Stimulated activated CD8-positive, alpha-beta memory T cell treated with anti-CD3 and anti-CD28 coated beads, Interleukin-12 subunit alpha, Interleukin-12 subunit beta, amount 100 ng/mL, for 4 hours (primary cell): ENCODE measurements at regions not wholly inside any gene's neighbourhood (a gene's known extent, or its start where the extent isn't known, plus 50 kb on each side); places are given as distances from the start of the nearest gene placed in this dataset.

ENCODE experiments used
- DNase-seq: peaks from one replicate; pipeline ENCODE4 v3.0.0-alpha.2; 2020; ENCODE audit warnings: low read depth

DNA sequence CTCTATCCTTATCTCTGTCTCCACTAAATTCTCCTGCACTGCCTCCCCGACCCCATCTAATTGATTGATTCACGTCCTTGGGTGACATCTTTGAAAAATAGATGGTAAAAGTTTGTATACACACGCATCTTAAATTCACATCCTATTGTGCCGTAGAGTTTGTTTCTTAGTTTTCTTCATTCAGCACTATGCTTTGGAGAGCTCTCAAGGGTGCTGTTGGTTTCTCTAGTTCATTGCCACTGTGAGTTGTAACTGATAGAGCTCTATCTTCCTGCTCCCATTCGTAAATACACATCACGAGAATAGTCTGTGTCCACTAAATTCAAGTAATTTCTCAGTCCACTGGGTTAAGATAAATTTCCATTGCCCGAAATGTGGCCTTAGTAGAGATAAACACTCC is 1537.4 kb downstream of the AACS start:
- no peak for DNase-seq

- no peak for DNase-seq
Measured at GRCh38 chr12:126607157-126607556, 1541.9 kb downstream of the AACS start.

GRCh38 chr12:126607867-126608266 is 1542.6 kb downstream of the AACS start:
- no peak for DNase-seq

GRCh38 chr12:126608607-126609175 is 1543.5 kb downstream of the AACS start:
- DNase-seq, result no peak

DNA sequence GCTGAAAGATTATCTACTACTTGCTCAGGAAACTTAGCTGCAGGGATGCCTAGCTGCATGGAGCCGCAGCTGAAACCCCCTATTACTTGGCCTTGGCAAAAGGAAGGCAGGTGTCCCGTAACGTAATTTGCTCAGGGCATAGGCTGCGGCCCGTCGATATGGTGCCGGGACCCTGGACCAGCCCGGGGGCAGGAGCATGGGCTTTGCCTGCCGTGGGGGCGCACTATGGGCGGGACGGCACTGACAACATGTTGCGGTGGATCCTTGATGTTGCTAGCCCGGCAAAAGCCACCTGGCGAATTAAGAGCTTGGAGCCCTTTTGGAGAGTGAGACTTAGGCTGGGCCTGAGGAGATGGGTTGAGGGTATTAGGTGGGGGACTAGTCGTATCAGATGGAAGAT is 1551.2 kb downstream of the AACS start:
- DNase-seq, result no peak

DNA sequence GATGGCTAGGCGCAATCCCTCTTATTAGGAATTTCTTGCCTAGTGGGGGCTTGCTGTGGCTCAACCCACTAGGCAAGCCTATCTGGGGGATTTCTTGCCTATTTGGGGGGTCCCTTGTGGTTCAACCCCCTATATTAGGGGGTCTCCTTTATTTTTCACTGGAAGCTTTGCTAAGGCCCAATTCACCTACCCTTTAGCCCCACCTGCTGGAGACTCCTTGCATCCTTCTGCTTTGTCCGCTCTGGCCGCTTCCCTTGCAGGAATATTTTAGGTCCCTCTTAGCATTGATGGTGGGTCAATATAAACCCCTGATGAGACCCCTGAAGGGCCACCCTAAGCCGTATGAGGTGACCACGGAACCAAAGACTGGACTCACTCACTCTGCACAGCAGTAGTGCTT is 1552.1 kb downstream of the AACS start:
- DNase-seq, result no peak

DNA sequence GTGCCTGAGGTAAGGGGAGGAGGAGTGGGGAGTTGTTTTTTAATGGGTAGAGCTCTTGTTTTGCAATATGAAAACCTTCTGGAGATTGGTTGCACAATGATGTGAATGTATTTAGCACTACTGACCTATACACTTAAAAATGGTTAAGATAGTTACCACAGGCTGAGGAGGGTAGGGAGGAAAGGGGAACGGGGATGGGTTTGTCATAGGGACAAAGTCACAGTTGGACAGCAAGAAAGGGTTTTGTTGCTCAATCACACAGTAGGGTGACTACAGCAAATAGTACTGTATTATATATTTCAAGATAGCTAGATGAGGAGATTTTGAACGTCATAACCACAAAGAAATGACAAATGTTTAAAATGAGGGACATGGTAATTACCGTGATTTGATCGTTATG is 1562.4 kb downstream of the AACS start:
- no peak for DNase-seq

- no peak for DNase-seq
Measured at GRCh38 chr12:126636821-126637220, 1571.6 kb downstream of the AACS start.

DNA sequence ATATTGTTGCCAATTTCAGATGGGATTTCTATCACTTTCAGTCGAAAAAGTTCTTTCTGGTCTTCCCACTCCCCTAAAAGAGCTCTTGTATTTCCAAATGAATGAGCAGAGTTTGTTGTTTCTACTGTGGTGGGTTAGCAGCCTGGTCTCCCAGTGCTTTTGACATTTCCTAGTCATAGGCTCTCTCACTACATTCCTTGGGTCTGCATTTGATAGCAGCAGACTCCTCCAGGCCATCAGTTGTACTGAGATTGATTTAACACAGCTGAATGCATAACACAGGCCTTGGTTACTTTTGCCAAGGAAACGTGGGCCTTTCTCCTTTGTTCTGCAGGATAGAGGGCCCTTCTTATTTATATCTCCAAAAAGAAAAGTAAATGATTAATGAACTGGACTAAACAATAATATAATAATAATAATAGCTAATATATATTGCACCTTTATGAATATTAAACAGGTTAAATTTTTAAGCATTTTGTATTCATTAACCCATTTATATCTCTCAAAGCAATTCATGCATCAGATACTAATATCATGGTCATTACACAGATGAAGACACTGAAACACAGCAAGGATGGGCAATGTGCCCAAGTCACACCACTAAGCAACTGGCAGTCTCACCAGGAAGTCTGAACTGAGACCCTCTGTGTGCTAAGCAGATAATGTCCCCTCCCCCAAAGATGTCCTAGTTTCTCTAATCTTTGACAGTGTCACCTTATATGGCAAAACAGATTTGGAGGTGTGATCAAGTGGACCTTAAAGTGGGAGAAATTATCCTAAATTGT is 1579.2 kb downstream of the AACS start:
- DNase-seq, result no peak

- DNase-seq, result no peak
Measured at GRCh38 chr12:126648074-126648473, 1582.8 kb downstream of the AACS start.

DNA sequence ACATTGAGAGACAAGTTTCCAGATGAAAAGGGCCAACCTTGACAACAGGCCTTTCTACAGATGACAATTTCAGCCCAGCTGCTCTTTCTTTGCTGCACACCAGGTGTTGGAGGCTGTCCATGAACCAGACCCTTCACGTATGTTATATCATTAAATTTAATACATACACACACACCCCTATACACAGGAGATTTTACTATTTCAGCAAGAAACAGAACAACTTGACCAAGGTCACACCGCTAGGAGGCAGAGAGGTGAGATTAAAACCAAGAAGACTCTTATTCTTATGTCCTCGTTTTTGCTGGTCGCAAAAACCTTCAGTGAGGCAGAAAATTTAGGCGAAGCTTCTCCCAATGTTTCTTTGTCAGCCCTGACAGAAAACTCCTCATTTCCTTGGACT is 1585.9 kb downstream of the AACS start:
- no peak for DNase-seq

- no peak for DNase-seq
Measured at GRCh38 chr12:126663304-126664094, 1598.3 kb downstream of the AACS start.

DNA sequence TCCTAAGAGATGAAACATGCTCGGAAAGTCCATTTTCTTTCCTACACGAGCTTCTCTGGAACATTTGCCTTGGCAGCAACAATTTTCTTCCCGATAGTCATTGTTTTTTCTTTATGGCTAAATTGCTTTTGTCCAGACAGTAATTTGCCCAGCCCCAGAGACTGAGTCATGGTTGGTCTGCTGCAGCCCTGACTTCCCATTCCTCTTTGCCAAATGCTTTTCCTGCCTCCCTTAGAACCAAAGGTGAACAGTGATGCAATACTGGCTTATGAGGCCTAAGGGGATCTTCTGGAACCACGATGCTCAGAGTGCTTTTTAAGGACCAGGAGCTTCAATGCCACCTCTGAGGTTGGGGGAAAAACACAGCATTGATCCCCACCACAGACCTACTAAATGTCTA is 1599.6 kb upstream of the TMEM132C start:
- DNase-seq, result no peak

DNA sequence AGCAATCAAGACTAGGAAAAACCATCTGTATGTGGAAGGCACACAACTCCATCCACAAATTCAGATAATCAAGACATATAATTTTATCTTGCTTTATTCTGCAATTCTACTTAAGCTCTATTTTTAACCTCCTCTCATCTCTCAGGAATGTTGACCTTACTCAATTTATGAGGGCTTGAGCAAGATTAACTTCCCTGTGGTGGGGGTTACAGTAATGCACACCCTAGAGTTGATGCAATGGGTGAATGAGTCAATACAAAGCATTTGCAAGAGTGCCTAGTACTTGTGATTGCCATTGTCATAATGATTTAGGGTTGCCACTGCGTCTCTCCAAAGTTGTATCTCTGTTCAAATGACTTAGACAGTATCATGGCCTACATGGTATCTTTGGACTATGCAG is 1598.4 kb upstream of the TMEM132C start:
- no peak for DNase-seq

- DNase-seq, result no peak
Measured at GRCh38 chr12:126668961-126669360, 1598.0 kb upstream of the TMEM132C start.

GRCh38 chr12:126676434-126676833 is 1590.5 kb upstream of the TMEM132C start:
- DNase-seq, result no peak

DNA sequence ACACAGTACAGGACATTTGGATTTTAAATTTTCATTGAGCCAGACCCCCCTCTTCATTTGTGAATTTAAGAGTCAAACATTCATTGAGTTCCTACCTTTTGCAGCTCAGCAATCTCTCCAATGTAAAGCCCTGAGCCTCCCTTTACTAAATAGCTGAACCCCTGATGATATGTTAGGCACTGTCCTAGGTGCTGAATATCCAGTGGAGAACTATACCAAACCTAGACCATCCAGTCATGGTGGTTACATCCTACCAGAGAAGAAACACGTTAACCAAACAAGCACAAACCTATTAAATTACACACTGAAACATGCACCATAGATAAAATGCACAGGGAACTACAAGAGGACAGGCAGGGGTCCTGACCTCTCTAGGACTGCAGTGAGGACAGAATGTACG is 1585.3 kb upstream of the TMEM132C start:
- DNase-seq, result no peak

- no peak for DNase-seq
Measured at GRCh38 chr12:126684703-126685102, 1582.3 kb upstream of the TMEM132C start.

- DNase-seq, result no peak
Measured at GRCh38 chr12:126685636-126686035, 1581.3 kb upstream of the TMEM132C start.

- DNase-seq, result no peak
Measured at GRCh38 chr12:126688556-126688955, 1578.4 kb upstream of the TMEM132C start.

- no peak for DNase-seq
Measured at GRCh38 chr12:126700096-126700495, 1566.9 kb upstream of the TMEM132C start.

DNA sequence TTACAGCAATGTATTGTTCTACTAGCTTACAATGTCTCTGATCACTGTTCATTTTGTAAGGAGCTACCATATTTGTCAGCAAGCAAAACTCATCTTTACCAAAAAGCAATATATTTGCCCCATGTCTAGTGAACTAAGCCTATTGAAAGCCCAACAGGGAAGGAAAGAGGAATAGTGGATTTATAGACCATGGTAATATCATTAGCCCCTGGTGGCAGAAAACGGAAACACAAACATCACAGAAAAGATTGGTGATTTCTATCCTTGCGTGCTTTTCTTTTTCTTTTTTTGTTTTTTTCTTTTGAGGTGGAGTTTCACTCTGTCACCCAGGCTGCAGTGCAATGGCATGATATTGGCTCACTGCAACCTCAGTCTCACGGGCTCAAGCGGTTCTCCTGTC is 1562.4 kb upstream of the TMEM132C start:
- no peak for DNase-seq

GRCh38 chr12:126706300-126706699 is 1560.7 kb upstream of the TMEM132C start:
- DNase-seq, result no peak
